Trophoblast cell (in vitro differentiated cells and primary cell): ENCODE measurements at regions not wholly inside any gene's neighbourhood (a gene's known extent, or its start where the extent isn't known, plus 50 kb on each side); places are given as distances from the start of the nearest gene placed in this dataset.

Source experiments
- DNase-seq, 2 donors: peaks; one replicate each; pipeline ENCODE4 v3.0.0-alpha.2; 2016
- H2AFZ ChIP-seq: 2 replicates; pipeline ENCODE4 v1.6.1; 2013; ENCODE audit warnings: low read length, moderate library complexity, mild to moderate bottlenecking; ENCODE audit not compliant: insufficient read depth, poor library complexity
- H2AK5ac ChIP-seq: 2 replicates; pipeline ENCODE4 v1.6.1; 2013; ENCODE audit warnings: mild to moderate bottlenecking, low read length
- H2BK120ac ChIP-seq: 2 replicates; pipeline ENCODE4 v1.6.1; 2013; ENCODE audit warnings: low read length, mild to moderate bottlenecking, moderate library complexity; ENCODE audit not compliant: insufficient read depth, poor library complexity
- H2BK12ac ChIP-seq: 2 replicates; pipeline ENCODE4 v1.6.1; 2013; ENCODE audit warnings: mild to moderate bottlenecking, low read length, moderate library complexity
- H2BK5ac ChIP-seq: 2 replicates; pipeline ENCODE4 v1.6.1; 2013; ENCODE audit warnings: low read length, low read depth, moderate library complexity, mild to moderate bottlenecking; ENCODE audit not compliant: poor library complexity
- H3K14ac ChIP-seq: 2 replicates; pipeline ENCODE4 v1.6.1; 2013; ENCODE audit warnings: mild to moderate bottlenecking, low read length
- H3K18ac ChIP-seq: 2 replicates; pipeline ENCODE4 v1.6.1; 2013; ENCODE audit warnings: mild to moderate bottlenecking, low read length
- H3K23ac ChIP-seq: 2 replicates; pipeline ENCODE4 v1.6.1; 2013; ENCODE audit warnings: low read length
- H3K27ac ChIP-seq: 2 replicates; pipeline ENCODE4 v1.5.1; 2013; ENCODE audit warnings: low read depth, mild to moderate bottlenecking, inconsistent platforms, low read length, moderate library complexity
- H3K27me3 ChIP-seq: 2 replicates; pipeline ENCODE4 v1.6.1; 2013; ENCODE audit warnings: inconsistent platforms, mild to moderate bottlenecking, low read length, moderate library complexity; ENCODE audit not compliant: insufficient read depth
- H3K36me3 ChIP-seq, 2 experiments: 1 replicate in 1 of 2; 2 replicates in 1 of 2; pipeline ENCODE4 v1.6.1; 2013; ENCODE audit warnings: low read length in 2 of 2, mild to moderate bottlenecking in 2 of 2, moderate library complexity in 1 of 2; ENCODE audit not compliant: insufficient read depth in 2 of 2, control insufficient read depth in 1 of 2
- H3K4ac ChIP-seq: 2 replicates; pipeline ENCODE4 v1.6.1; 2013; ENCODE audit warnings: low read depth, mild to moderate bottlenecking, low read length, moderate library complexity
- H3K4me1 ChIP-seq, 2 experiments: 1 replicate in 1 of 2; 2 replicates in 1 of 2; pipeline ENCODE4 v1.6.1; 2013; ENCODE audit warnings: low read length in 2 of 2, mild to moderate bottlenecking in 2 of 2, moderate library complexity in 1 of 2; ENCODE audit not compliant: insufficient read depth in 2 of 2, control insufficient read depth in 1 of 2
- H3K4me2 ChIP-seq: 2 replicates; pipeline ENCODE4 v1.6.1; 2013; ENCODE audit warnings: inconsistent platforms, mild to moderate bottlenecking, low read length, moderate library complexity
- H3K4me3 ChIP-seq: 2 replicates; pipeline ENCODE4 v1.5.1; 2013; ENCODE audit warnings: mild to moderate bottlenecking, low read depth, low read length, inconsistent platforms
- H3K79me1 ChIP-seq: one replicate; pipeline ENCODE4 v1.6.1; 2013; ENCODE audit warnings: low read length
- H3K79me2 ChIP-seq: 2 replicates; pipeline ENCODE4 v1.6.1; 2013; ENCODE audit warnings: low read length, mild to moderate bottlenecking; ENCODE audit not compliant: control insufficient read depth, insufficient read depth, poor library complexity
- H3K9ac ChIP-seq: 2 replicates; pipeline ENCODE4 v1.6.1; 2013; ENCODE audit warnings: mild to moderate bottlenecking, low read length
- H3K9me3 ChIP-seq: 2 replicates; pipeline ENCODE4 v1.6.1; 2013; ENCODE audit warnings: low read depth, mild to moderate bottlenecking, control low read depth, inconsistent platforms, low read length; ENCODE audit not compliant: insufficient read depth
- H4K12ac ChIP-seq: 2 replicates; pipeline ENCODE4 v1.6.1; 2013; ENCODE audit warnings: low read depth, mild to moderate bottlenecking, low read length, moderate library complexity
- H4K8ac ChIP-seq: 2 replicates; pipeline ENCODE4 v1.6.1; 2013; ENCODE audit warnings: low read depth, mild to moderate bottlenecking, low read length, moderate library complexity
- H4K91ac ChIP-seq: one replicate; pipeline ENCODE4 v1.6.1; 2013; ENCODE audit warnings: low read depth, mild to moderate bottlenecking, low read length, moderate library complexity
- WGBS: extraction: QIAGEN DNeasy Blood & Tissue Kit; methylation state at CpG from one replicate; pipeline ENCODE4 v1.1.7; 2013; ENCODE audit warnings: missing lambda C conversion rate; ENCODE audit not compliant: insufficient read length, insufficient coverage; ENCODE audit errors: extremely low coverage; 5-methylcytosine and 5-hydroxymethylcytosine counted together

DNA sequence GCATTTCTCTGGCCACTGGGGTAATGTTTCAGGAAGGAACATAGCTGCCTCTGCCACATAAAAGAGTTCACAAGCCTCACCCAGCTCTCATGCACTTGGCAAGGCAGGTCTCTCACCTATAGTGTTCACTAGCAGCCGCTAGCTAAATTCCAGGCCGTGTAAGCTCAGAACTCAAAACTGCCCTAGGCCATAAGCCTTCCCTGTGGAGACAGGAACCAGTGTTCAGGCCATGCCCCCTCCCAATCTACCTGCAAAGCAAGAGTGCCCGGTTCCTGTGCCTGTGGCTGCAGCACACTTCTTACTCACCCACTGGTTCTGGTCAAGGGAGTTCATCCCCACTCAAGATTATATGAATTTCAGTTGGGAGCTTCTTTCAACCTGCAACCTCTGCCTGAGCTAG, 60.7 kb upstream of the ZNF169 start:
- no peak overlapping the region for H4K12ac ChIP-seq
- WGBS, result no CpG with 5 or more reads among the region's 3 CpGs
- H2BK12ac ChIP-seq, result no peak overlapping the region
- no peaks in the 10 kb centered on the region for H3K27me3 ChIP-seq
- no peak overlapping the region for H3K4me2 ChIP-seq
- H3K18ac ChIP-seq, result no peak overlapping the region
- no peak overlapping the region for H3K4ac ChIP-seq
- no peak overlapping the region for H2AK5ac ChIP-seq
- no peaks in the 10 kb centered on the region for H3K79me1 ChIP-seq
- peaks cover 9 to 10% of the 10 kb centered on the region in 2 experiments for H3K4me1 ChIP-seq
- no peak overlapping the region for H3K14ac ChIP-seq
- H2BK120ac ChIP-seq, result no peak overlapping the region
- no peak overlapping the region for H2AFZ ChIP-seq
- no peak overlapping the region for H3K27ac ChIP-seq
- H3K79me2 ChIP-seq, result no peaks in the 10 kb centered on the region
- no peaks in the 10 kb centered on the region for H3K36me3 ChIP-seq
- H3K9ac ChIP-seq, result no peak overlapping the region
- no peak overlapping the region for H4K8ac ChIP-seq
- no peak overlapping the region for H3K4me3 ChIP-seq
- no peak overlapping the region for H2BK5ac ChIP-seq
- peaks cover 3% of the 10 kb centered on the region for H3K9me3 ChIP-seq
- peak; percentile 51 to 65 for DNase-seq
- H4K91ac ChIP-seq, result no peak overlapping the region
- H3K23ac ChIP-seq, result no peak overlapping the region

DNA sequence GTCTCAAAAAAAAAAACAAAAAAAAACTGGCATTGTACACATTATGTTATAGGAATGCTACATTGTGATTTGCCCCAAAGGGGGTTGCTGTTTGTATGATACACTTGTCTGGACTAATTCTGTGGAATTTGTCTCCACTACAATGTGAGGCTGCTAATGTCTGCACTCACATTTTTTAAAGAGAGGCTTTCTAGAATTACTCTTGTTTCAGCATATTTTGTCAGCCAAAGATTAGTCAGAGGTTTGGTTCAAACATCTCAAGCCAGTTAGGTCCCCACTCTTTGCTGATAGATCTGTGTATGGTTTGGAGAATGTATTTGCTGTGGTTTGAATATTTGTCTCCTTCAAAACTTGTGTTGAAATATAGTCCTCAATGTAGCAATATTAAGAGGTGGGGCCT, 59.3 kb upstream of the ZNF169 start:
- H3K18ac ChIP-seq, result no peak overlapping the region
- no peak overlapping the region for H2AFZ ChIP-seq
- H3K79me2 ChIP-seq, result no peaks in the 10 kb centered on the region
- DNase-seq, result peak; percentile 54 to 79
- H2BK12ac ChIP-seq, result no peak overlapping the region
- peaks cover 5% of the 10 kb centered on the region for H3K9me3 ChIP-seq
- no peak overlapping the region for H2AK5ac ChIP-seq
- no peaks in the 10 kb centered on the region for H3K27me3 ChIP-seq
- no peaks in the 10 kb centered on the region for H3K36me3 ChIP-seq
- H3K4me2 ChIP-seq, result no peak overlapping the region
- H3K4me3 ChIP-seq, result no peak overlapping the region
- H3K4ac ChIP-seq, result no peak overlapping the region
- no peak overlapping the region for H3K27ac ChIP-seq
- no peak overlapping the region for H2BK120ac ChIP-seq
- no peak overlapping the region for H4K91ac ChIP-seq
- no peak overlapping the region for H4K8ac ChIP-seq
- H3K9ac ChIP-seq, result no peak overlapping the region
- H2BK5ac ChIP-seq, result no peak overlapping the region
- no peak overlapping the region for H4K12ac ChIP-seq
- H3K14ac ChIP-seq, result no peak overlapping the region
- H3K23ac ChIP-seq, result no peak overlapping the region
- H3K4me1 ChIP-seq, result peaks cover 9 to 10% of the 10 kb centered on the region in 2 experiments
- no peaks in the 10 kb centered on the region for H3K79me1 ChIP-seq

DNA sequence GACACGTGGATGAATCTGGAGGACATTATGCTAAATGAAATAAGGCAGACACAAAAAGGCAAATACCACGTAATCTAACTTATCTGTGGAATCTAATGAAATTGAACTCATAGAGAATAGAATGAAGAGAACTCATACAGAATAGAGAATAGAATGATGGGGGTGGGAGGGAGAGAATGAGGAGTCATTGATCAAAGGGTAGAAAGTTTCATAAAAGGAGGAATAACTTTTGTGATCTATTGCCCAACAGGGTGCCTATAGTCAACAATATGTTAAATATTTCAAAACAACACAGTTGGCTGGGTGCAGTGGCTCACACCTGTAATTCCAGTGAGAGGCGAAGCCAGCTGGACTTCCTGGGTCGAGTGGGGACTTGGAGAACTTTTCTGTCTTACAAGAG, 54.9 kb upstream of the ZNF169 start:
- no CpG with 5 or more reads among the region's 4 CpGs for WGBS
- no peaks in the 10 kb centered on the region for H3K36me3 ChIP-seq
- H2AFZ ChIP-seq, result no peak overlapping the region
- no peak overlapping the region for H3K27ac ChIP-seq
- no peak overlapping the region for H4K8ac ChIP-seq
- no peak overlapping the region for H2AK5ac ChIP-seq
- H3K27me3 ChIP-seq, result no peaks in the 10 kb centered on the region
- H3K4ac ChIP-seq, result no peak overlapping the region
- H4K12ac ChIP-seq, result no peak overlapping the region
- DNase-seq, result no peak
- H3K4me3 ChIP-seq, result no peak overlapping the region
- H2BK120ac ChIP-seq, result no peak overlapping the region
- H4K91ac ChIP-seq, result no peak overlapping the region
- H3K79me1 ChIP-seq, result no peaks in the 10 kb centered on the region
- no peak overlapping the region for H2BK12ac ChIP-seq
- no peak overlapping the region for H3K4me2 ChIP-seq
- peaks cover 3% of the 10 kb centered on the region for H3K9me3 ChIP-seq
- no peak overlapping the region for H3K14ac ChIP-seq
- H3K23ac ChIP-seq, result no peak overlapping the region
- H3K4me1 ChIP-seq, result no peaks in the 10 kb centered on the region
- H3K9ac ChIP-seq, result no peak overlapping the region
- H2BK5ac ChIP-seq, result no peak overlapping the region
- H3K18ac ChIP-seq, result no peak overlapping the region
- no peaks in the 10 kb centered on the region for H3K79me2 ChIP-seq

DNA sequence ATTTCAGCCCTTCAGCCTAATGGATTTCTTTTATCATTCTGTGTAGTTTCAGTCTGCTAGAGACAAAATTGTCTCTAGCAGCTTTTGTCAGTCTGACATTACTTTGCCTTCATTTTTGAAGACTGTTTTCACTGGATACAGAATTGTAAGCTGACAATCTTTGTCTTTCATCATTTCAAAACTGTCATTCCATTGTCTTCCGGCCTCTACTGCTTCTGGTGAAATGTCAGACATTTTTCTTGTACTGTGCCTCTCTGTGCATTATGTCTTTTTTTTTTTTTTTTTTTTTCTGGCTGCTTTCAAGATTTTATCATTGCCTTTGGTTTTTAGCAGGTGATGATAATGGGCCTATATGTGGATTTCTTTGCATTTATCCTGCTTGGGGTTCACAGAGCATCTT, 51.3 kb upstream of the ZNF169 start:
- no peaks in the 10 kb centered on the region for H3K79me2 ChIP-seq

More for the DNA sequence above, 51.3 kb upstream of the ZNF169 start:
- H3K4me2 ChIP-seq, result no peak overlapping the region
- no peak overlapping the region for H3K4me3 ChIP-seq
- H3K36me3 ChIP-seq, result no peaks in the 10 kb centered on the region
- no peak overlapping the region for H2AFZ ChIP-seq
- H3K18ac ChIP-seq, result no peak overlapping the region
- no peaks in the 10 kb centered on the region for H3K79me1 ChIP-seq
- no peak overlapping the region for H2BK12ac ChIP-seq
- no peak overlapping the region for H2BK120ac ChIP-seq
- peak in 1 of 2 donors; percentile 69 for DNase-seq
- H4K91ac ChIP-seq, result no peak overlapping the region
- no peak overlapping the region for H4K8ac ChIP-seq
- no CpG with 5 or more reads among the region's 1 CpG for WGBS
- H3K9me3 ChIP-seq, result peaks cover 3% of the 10 kb centered on the region
- no peak overlapping the region for H2AK5ac ChIP-seq
- peaks cover 2 to 6% of the 10 kb centered on the region in 2 experiments for H3K4me1 ChIP-seq
- no peak overlapping the region for H3K14ac ChIP-seq
- no peak overlapping the region for H3K27ac ChIP-seq
- H3K23ac ChIP-seq, result no peak overlapping the region
- H2BK5ac ChIP-seq, result no peak overlapping the region
- no peak overlapping the region for H3K9ac ChIP-seq
- H3K27me3 ChIP-seq, result no peaks in the 10 kb centered on the region
- no peak overlapping the region for H3K4ac ChIP-seq
- no peak overlapping the region for H4K12ac ChIP-seq
